WTC11 (cell line): ENCODE measurements at regions not wholly inside any gene's neighbourhood (a gene's known extent, or its start where the extent isn't known, plus 50 kb on each side); places are given as distances from the start of the nearest gene placed in this dataset.

Experiments
- ATAC-seq: fragments of 200-7000 bp; cut with Tn5 transposase; 2 replicates; pipeline ENCODE4 v1.10.0; 2021; ENCODE audit warnings: mild to moderate bottlenecking, moderate library complexity
- CTCF ChIA-PET: fragments of 300-600 bp; sonication (Branson Sonifier 250); formaldehyde crosslinking; loops from one replicate; lab custom pipeline; 2021; ENCODE audit warnings: antibody characterized with exemption; lab: Charles Lee
- POLR2A ChIA-PET: fragments of 350-600 bp; sonication (Branson Sonifier 250); formaldehyde crosslinking; loops from one replicate; lab custom pipeline; 2021; ENCODE audit warnings: antibody characterized with exemption; lab: Charles Lee
- DNase-seq: peaks from one replicate; pipeline ENCODE4 v3.0.0; 2021; ENCODE audit warnings: low spot score
- H3K27ac Mint-ChIP-seq: 2 replicates; pipeline ENCODE4 v1.8.0; 2021; ENCODE audit warnings: mixed read lengths
- H3K27me3 Mint-ChIP-seq: 2 replicates; pipeline ENCODE4 v1.8.0; 2021; ENCODE audit warnings: low read depth, mild to moderate bottlenecking, moderate library complexity, mixed read lengths
- H3K36me3 Mint-ChIP-seq: 2 replicates; pipeline ENCODE4 v1.8.0; 2021; ENCODE audit warnings: mixed read lengths
- H3K4me1 Mint-ChIP-seq: 2 replicates; pipeline ENCODE4 v1.8.0; 2022; ENCODE audit warnings: mixed read lengths
- H3K4me3 Mint-ChIP-seq: 2 replicates; pipeline ENCODE4 v1.8.0; 2021; ENCODE audit warnings: mild to moderate bottlenecking, moderate library complexity, mixed read lengths
- H3K9me3 Mint-ChIP-seq: 2 replicates; pipeline ENCODE4 v1.8.0; 2021; ENCODE audit warnings: mixed read lengths
- AR ChIP-seq: fragments of 250-450 bp; sonication (Bioruptor Pico); IDR thresholded peaks from 2 replicates; pipeline ENCODE4 v1.9.0; 2021; ENCODE audit warnings: mild to moderate bottlenecking
- NFATC4 ChIP-seq: fragments of 250-450 bp; sonication (Bioruptor Pico); IDR thresholded peaks from 2 replicates; pipeline ENCODE4 v1.9.0; 2021; ENCODE audit warnings: mild to moderate bottlenecking
- NR1H2 ChIP-seq: sonication (generic); formaldehyde crosslinking; IDR thresholded peaks from 2 replicates; pipeline ENCODE4 v1.9.0; 2021; ENCODE audit warnings: mild to moderate bottlenecking, moderate library complexity, missing genetic modification reagents
- OVOL2 ChIP-seq: fragments of 250-450 bp; sonication (Bioruptor Pico); IDR thresholded peaks from 2 replicates; pipeline ENCODE4 v1.9.0; 2021; ENCODE audit warnings: mild to moderate bottlenecking, borderline replicate concordance
- PRRX2 ChIP-seq: fragments of 250-450 bp; sonication (Bioruptor Pico); IDR thresholded peaks from 2 replicates; pipeline ENCODE4 v1.8.0; 2021; ENCODE audit warnings: mild to moderate bottlenecking
- RORB ChIP-seq: fragments of 250-450 bp; sonication (Bioruptor Pico); IDR thresholded peaks from 2 replicates; pipeline ENCODE4 v1.9.0; 2021; ENCODE audit warnings: mild to moderate bottlenecking
- USF1 ChIP-seq: sonication (generic); formaldehyde crosslinking; IDR thresholded peaks from 2 replicates; pipeline ENCODE4 v1.8.0; 2022; ENCODE audit warnings: mild to moderate bottlenecking, missing genetic modification reagents
- USF2 ChIP-seq: sonication (generic); formaldehyde crosslinking; IDR thresholded peaks from 2 replicates; pipeline ENCODE4 v1.8.1; 2023; ENCODE audit warnings: mild to moderate bottlenecking, missing genetic modification reagents, moderate library complexity
- ZNF138 ChIP-seq: sonication (generic); formaldehyde crosslinking; conservative IDR thresholded peaks from 2 replicates; pipeline ENCODE4 v1.8.1; 2022; ENCODE audit warnings: mild to moderate bottlenecking, moderate library complexity, missing genetic modification reagents
- ZNF423 ChIP-seq: fragments of 250-450 bp; sonication (Bioruptor Pico); IDR thresholded peaks from 2 replicates; pipeline ENCODE4 v2.1.2; 2022; ENCODE audit warnings: mild to moderate bottlenecking, moderate library complexity
- TF ChIP-seq, protein P1 (sequence below): sonication (generic); formaldehyde crosslinking; IDR thresholded peaks from 2 replicates; pipeline ENCODE4 v1.8.0; 2023; ENCODE audit warnings: mild to moderate bottlenecking, missing genetic modification reagents
- TF ChIP-seq, protein P2 (sequence below): sonication (generic); formaldehyde crosslinking; IDR thresholded peaks from 2 replicates; pipeline ENCODE4 v1.8.1; 2022; ENCODE audit warnings: mild to moderate bottlenecking, moderate library complexity, missing genetic modification reagents
- TF ChIP-seq, protein P3 (sequence below): sonication (generic); formaldehyde crosslinking; IDR thresholded peaks from 2 replicates; pipeline ENCODE4 v1.8.0; 2022; ENCODE audit warnings: mild to moderate bottlenecking, missing genetic modification reagents
- TF ChIP-seq, protein P4 (sequence below): sonication (generic); formaldehyde crosslinking; conservative IDR thresholded peaks from 2 replicates; pipeline ENCODE4 v1.8.1; 2023; ENCODE audit warnings: mild to moderate bottlenecking, low read depth, missing genetic modification reagents, moderate library complexity

DNA sequence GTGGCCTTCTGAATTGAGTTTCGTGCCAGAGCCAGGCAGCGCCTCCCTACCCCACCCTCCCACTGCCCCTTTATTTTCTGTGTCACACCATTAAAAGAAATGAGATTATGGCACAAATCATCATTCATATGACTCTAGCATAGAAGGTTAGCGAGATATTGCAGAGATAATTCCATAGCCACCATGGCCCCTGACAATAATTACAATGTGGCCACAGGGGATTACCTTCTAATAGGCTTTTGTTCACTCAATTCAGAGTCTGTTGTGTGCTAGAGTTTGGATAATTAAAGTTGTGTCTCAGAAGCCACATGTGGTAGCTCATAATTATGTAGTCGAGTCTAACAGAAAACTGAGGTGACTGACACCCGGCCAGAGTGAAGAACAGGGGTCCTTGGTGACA is 428.1 kb downstream of the ARHGEF28 start (continued):
- TF ChIP-seq ZNF423 (CRISPR knock-in tag) (no peak), USF1 (CRISPR knock-in tag) (no peak), PRRX2 (CRISPR knock-in tag) (no peak), RORB (CRISPR knock-in tag) (no peak), USF2 (CRISPR knock-in tag) (no peak), ZNF138 (CRISPR knock-in tag) (no peak)
- TF ChIP-seq, protein P1, sequence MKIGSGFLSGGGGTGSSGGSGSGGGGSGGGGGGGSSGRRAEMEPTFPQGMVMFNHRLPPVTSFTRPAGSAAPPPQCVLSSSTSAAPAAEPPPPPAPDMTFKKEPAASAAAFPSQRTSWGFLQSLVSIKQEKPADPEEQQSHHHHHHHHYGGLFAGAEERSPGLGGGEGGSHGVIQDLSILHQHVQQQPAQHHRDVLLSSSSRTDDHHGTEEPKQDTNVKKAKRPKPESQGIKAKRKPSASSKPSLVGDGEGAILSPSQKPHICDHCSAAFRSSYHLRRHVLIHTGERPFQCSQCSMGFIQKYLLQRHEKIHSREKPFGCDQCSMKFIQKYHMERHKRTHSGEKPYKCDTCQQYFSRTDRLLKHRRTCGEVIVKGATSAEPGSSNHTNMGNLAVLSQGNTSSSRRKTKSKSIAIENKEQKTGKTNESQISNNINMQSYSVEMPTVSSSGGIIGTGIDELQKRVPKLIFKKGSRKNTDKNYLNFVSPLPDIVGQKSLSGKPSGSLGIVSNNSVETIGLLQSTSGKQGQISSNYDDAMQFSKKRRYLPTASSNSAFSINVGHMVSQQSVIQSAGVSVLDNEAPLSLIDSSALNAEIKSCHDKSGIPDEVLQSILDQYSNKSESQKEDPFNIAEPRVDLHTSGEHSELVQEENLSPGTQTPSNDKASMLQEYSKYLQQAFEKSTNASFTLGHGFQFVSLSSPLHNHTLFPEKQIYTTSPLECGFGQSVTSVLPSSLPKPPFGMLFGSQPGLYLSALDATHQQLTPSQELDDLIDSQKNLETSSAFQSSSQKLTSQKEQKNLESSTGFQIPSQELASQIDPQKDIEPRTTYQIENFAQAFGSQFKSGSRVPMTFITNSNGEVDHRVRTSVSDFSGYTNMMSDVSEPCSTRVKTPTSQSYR (CRISPR knock-in tag) = no peak
- TF ChIP-seq, protein P2, sequence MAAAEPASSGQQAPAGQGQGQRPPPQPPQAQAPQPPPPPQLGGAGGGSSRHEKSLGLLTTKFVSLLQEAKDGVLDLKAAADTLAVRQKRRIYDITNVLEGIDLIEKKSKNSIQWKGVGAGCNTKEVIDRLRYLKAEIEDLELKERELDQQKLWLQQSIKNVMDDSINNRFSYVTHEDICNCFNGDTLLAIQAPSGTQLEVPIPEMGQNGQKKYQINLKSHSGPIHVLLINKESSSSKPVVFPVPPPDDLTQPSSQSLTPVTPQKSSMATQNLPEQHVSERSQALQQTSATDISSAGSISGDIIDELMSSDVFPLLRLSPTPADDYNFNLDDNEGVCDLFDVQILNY (CRISPR knock-in tag) = no peak

DNA sequence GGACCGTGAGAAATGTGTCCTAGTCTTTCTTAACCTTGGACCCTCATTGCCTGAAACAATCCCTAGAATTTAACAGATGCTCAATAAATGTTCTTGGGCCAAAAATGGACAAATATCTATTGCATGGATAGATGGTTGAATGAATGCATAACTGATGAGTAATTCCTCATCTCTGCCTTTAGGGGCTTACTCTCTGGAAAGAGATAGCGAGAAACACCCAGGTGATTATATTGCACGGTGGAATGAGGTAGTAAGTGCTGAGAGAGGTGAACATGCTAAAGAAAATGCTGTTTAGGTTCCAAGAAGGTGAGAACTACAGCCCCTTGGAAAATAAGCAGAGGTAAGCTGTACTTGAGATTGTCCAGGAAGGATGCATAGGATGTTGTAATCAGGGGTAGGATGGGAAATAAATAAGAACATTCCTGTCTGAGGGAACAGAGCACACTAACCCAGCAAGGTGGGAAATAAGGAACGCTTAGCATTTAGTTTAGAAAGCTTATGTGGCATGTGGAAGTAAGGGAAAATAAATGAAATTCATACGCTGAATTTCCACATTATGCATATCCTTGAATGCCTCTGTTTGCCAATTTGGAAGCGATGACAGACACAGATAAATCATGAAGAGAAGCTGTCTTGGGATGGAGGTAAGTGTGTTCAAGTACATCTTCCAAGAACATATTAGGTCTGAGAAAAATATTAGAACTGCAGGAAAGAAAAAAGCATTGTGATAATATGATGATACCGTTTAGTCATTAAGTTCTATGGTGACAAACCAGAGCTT is 426.6 kb downstream of the ARHGEF28 start:
- POLR2A ChIA-PET = interaction anchor here (0.5 kb wide), 1 partner anchor 485 kb away, joined by 3 read pairs; no protein-coding TSS in a partner anchor
- no peak for ATAC-seq

GRCh38 chr5:74051076-74051475 is 425.1 kb downstream of the ARHGEF28 start:
- DNase-seq = no peak
- Mint-ChIP-seq H3K9me3 (peaks cover 20% of the 10 kb centered on the region), H3K27me3 (no peaks in the 10 kb centered on the region), H3K4me1 (peaks cover 19% of the 10 kb centered on the region), H3K27ac (no peak overlapping the region), H3K4me3 (no peak overlapping the region), H3K36me3 (no peaks in the 10 kb centered on the region)
- TF ChIP-seq, protein P3, sequence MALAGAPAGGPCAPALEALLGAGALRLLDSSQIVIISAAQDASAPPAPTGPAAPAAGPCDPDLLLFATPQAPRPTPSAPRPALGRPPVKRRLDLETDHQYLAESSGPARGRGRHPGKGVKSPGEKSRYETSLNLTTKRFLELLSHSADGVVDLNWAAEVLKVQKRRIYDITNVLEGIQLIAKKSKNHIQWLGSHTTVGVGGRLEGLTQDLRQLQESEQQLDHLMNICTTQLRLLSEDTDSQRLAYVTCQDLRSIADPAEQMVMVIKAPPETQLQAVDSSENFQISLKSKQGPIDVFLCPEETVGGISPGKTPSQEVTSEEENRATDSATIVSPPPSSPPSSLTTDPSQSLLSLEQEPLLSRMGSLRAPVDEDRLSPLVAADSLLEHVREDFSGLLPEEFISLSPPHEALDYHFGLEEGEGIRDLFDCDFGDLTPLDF (CRISPR knock-in tag) = no peak
- TF ChIP-seq ZNF138 (CRISPR knock-in tag) (no peak), NFATC4 (CRISPR knock-in tag) (no peak), OVOL2 (CRISPR knock-in tag) (no peak)
- TF ChIP-seq, protein P4, sequence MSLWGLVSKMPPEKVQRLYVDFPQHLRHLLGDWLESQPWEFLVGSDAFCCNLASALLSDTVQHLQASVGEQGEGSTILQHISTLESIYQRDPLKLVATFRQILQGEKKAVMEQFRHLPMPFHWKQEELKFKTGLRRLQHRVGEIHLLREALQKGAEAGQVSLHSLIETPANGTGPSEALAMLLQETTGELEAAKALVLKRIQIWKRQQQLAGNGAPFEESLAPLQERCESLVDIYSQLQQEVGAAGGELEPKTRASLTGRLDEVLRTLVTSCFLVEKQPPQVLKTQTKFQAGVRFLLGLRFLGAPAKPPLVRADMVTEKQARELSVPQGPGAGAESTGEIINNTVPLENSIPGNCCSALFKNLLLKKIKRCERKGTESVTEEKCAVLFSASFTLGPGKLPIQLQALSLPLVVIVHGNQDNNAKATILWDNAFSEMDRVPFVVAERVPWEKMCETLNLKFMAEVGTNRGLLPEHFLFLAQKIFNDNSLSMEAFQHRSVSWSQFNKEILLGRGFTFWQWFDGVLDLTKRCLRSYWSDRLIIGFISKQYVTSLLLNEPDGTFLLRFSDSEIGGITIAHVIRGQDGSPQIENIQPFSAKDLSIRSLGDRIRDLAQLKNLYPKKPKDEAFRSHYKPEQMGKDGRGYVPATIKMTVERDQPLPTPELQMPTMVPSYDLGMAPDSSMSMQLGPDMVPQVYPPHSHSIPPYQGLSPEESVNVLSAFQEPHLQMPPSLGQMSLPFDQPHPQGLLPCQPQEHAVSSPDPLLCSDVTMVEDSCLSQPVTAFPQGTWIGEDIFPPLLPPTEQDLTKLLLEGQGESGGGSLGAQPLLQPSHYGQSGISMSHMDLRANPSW (CRISPR knock-in tag) = no peak
- CTCF ChIA-PET = no interaction called here
- POLR2A ChIA-PET = no interaction called here
- ATAC-seq = no peak

More for the DNA sequence above, 426.6 kb downstream of the ARHGEF28 start:
- CTCF ChIA-PET = interaction anchor here (1.0 kb wide), 1 partner anchor 107 kb away, joined by 3 read pairs; no protein-coding TSS in a partner anchor
- H3K4me3 Mint-ChIP-seq = no peak overlapping the region
- H3K36me3 Mint-ChIP-seq = no peaks in the 10 kb centered on the region
- DNase-seq = no peak
- peaks cover 26% of the 10 kb centered on the region for H3K4me1 Mint-ChIP-seq
- no peak overlapping the region for H3K27ac Mint-ChIP-seq
- H3K9me3 Mint-ChIP-seq = peaks cover 16% of the 10 kb centered on the region
- TF ChIP-seq AR (CRISPR knock-in tag) (no peak), NR1H2 (no peak), RORB (CRISPR knock-in tag) (no peak)
- H3K27me3 Mint-ChIP-seq = no peaks in the 10 kb centered on the region
